ENCODE measurements at regions not wholly inside any gene's neighbourhood (a gene's known extent, or its start where the extent isn't known, plus 50 kb on each side); places are given as distances from the start of the nearest gene placed in this dataset.

- ATAC-seq (ENCODE audit: low read depth), result no peak
- H3K9me3 ChIP-seq (ENCODE audit: control extremely low read depth in 1 of 3, control insufficient read depth in 2 of 3, insufficient read depth in 1 of 3, low read length in 2 of 3), result peaks cover 0 to 4% (median 0%) of the 10 kb centered on the region in 3 donors
- peaks cover 35% of the 10 kb centered on the region for H3K4me1 Mint-ChIP-seq
- POLR2A ChIA-PET, result interaction anchor here (0.5 kb wide), 1 partner anchor 583 kb away, joined by 3 read pairs; no protein-coding TSS in a partner anchor
- CTCF ChIA-PET, result interaction anchor here (1.4 to 2.5 kb wide), 2 partner anchors 9 to 12 kb away, joined by 3 to 11 read pairs; no protein-coding TSS in a partner anchor
- no peaks in the 10 kb centered on the region for H4K20me1 ChIP-seq (ENCODE audit: control insufficient read depth, insufficient read depth, low read length, poor library complexity, severe bottlenecking)
- TF ChIP-seq CTCF (IDR thresholded peaks at IDR 0.05), result no peak
- TF ChIP-seq EZH2 (IDR thresholded peaks at IDR 0.05; ENCODE audit: borderline replicate concordance, insufficient read depth, low read depth, low read length, poor library complexity, severe bottlenecking), result no peak
- 80% methylated on average over 6 of the region's 10 CpGs for WGBS (ENCODE audit: insufficient coverage)
- no peak overlapping the region for H3K27ac Mint-ChIP-seq
- H3K36me3 ChIP-seq (replicated peaks in 1 of 2; ENCODE audit: control extremely low read depth in 1 of 2, control insufficient read depth in 1 of 2, extremely low read depth in 1 of 2, insufficient read depth in 2 of 2, low read length in 1 of 2), result no peaks in the 10 kb centered on the region
- peak overlapping the region; percentile 42 for H3K4me2 ChIP-seq (replicated peaks; ENCODE audit: low read depth, low read length, poor library complexity, severe bottlenecking)
- no peaks in the 10 kb centered on the region for H3K27me3 ChIP-seq (replicated peaks in 1 of 4; ENCODE audit: control extremely low read depth in 1 of 4, control insufficient read depth in 3 of 4, insufficient read depth in 4 of 4, low read length in 3 of 4)
- H3K4me3 Mint-ChIP-seq, result no peak overlapping the region
- no peak overlapping the region for H3K9ac ChIP-seq (ENCODE audit: low read length)
- H3K27me3 Mint-ChIP-seq, result no peaks in the 10 kb centered on the region
- H3K27ac ChIP-seq (ENCODE audit: low read length in 2 of 2), result no peak overlapping the region
- intact Hi-C loops (cut with micrococcal nuclease), result no loop called here
- no peak overlapping the region for H2AFZ ChIP-seq (ENCODE audit: insufficient read depth, low read depth, low read length, poor library complexity, severe bottlenecking)
- DNase-seq, result no peak
- H3K79me2 ChIP-seq (ENCODE audit: control insufficient read depth, insufficient read depth, low read length), result peaks cover 60% of the 10 kb centered on the region
- H3K9me3 Mint-ChIP-seq (ENCODE audit: insufficient read depth), result no peaks in the 10 kb centered on the region
- H3K4me3 ChIP-seq (ENCODE audit: control extremely low read depth in 1 of 5, extremely low read depth in 1 of 5, insufficient read depth in 1 of 5, low read depth in 2 of 5, low read length in 4 of 5), result no peak overlapping the region
- peaks cover 26 to 34% of the 10 kb centered on the region in 2 donors for H3K4me1 ChIP-seq (ENCODE audit: control insufficient read depth in 2 of 2, insufficient read depth in 2 of 2, low read length in 2 of 2)
Measured at GRCh38 chr6:90401933-90402830, 105.5 kb upstream of the BACH2 start.

GRCh38 chr6:90399970-90400369 lies 103.3 kb upstream of the BACH2 start:
- DNase-seq (no peak), ATAC-seq (ENCODE audit: low read depth) (no peak)
- Histone ChIP-seq H4K20me1 (ENCODE audit: control insufficient read depth, insufficient read depth, low read length, poor library complexity, severe bottlenecking) (no peaks in the 10 kb centered on the region), H3K9me3 (ENCODE audit: control extremely low read depth in 1 of 3, control insufficient read depth in 2 of 3, insufficient read depth in 1 of 3, low read length in 2 of 3) (no peaks in the 10 kb centered on the region), H3K4me1 (ENCODE audit: control insufficient read depth in 2 of 2, insufficient read depth in 2 of 2, low read length in 2 of 2) (peaks cover 27 to 35% of the 10 kb centered on the region in 2 donors), H3K27ac (ENCODE audit: low read length in 2 of 2) (no peak overlapping the region), H3K36me3 (replicated peaks in 1 of 2; ENCODE audit: control extremely low read depth in 1 of 2, control insufficient read depth in 1 of 2, extremely low read depth in 1 of 2, insufficient read depth in 2 of 2, low read length in 1 of 2) (no peaks in the 10 kb centered on the region), H2AFZ (ENCODE audit: insufficient read depth, low read depth, low read length, poor library complexity, severe bottlenecking) (no peak overlapping the region), H3K9ac (ENCODE audit: low read length) (no peak overlapping the region), H3K4me3 (ENCODE audit: control extremely low read depth in 1 of 5, extremely low read depth in 1 of 5, insufficient read depth in 1 of 5, low read depth in 2 of 5, low read length in 4 of 5) (no peak overlapping the region), H3K4me2 (replicated peaks; ENCODE audit: low read depth, low read length, poor library complexity, severe bottlenecking) (no peak overlapping the region), H3K79me2 (ENCODE audit: control insufficient read depth, insufficient read depth, low read length) (peaks cover 80% of the 10 kb centered on the region), H3K27me3 (replicated peaks in 1 of 4; ENCODE audit: control extremely low read depth in 1 of 4, control insufficient read depth in 3 of 4, insufficient read depth in 4 of 4, low read length in 3 of 4) (no peaks in the 10 kb centered on the region)
- WGBS (ENCODE audit: insufficient coverage), result 93% methylated on average over 12 of the region's 12 CpGs
- H3K9me3 Mint-ChIP-seq (ENCODE audit: insufficient read depth), result no peaks in the 10 kb centered on the region
- H3K27ac Mint-ChIP-seq, result no peak overlapping the region
- peaks cover 34% of the 10 kb centered on the region for H3K4me1 Mint-ChIP-seq
- TF ChIP-seq CTCF (IDR thresholded peaks at IDR 0.05) (no peak), EZH2 (IDR thresholded peaks at IDR 0.05; ENCODE audit: borderline replicate concordance, insufficient read depth, low read depth, low read length, poor library complexity, severe bottlenecking) (no peak)
- intact Hi-C loops (cut with micrococcal nuclease), result no loop called here
- ChIA-PET POLR2A (no interaction called here), CTCF (interaction anchor here (0.8 to 3.2 kb wide), 6 partner anchors 13 to 460 kb away, joined by 3 to 8 read pairs (median 4); no protein-coding TSS in a partner anchor)
- H3K27me3 Mint-ChIP-seq, result no peaks in the 10 kb centered on the region
- no peak overlapping the region for H3K4me3 Mint-ChIP-seq

Measured in B cell (primary cell).